ENCODE measurements at regions not wholly inside any gene's neighbourhood (a gene's known extent, or its start where the extent isn't known, plus 50 kb on each side); places are given as distances from the start of the nearest gene placed in this dataset.

DNA sequence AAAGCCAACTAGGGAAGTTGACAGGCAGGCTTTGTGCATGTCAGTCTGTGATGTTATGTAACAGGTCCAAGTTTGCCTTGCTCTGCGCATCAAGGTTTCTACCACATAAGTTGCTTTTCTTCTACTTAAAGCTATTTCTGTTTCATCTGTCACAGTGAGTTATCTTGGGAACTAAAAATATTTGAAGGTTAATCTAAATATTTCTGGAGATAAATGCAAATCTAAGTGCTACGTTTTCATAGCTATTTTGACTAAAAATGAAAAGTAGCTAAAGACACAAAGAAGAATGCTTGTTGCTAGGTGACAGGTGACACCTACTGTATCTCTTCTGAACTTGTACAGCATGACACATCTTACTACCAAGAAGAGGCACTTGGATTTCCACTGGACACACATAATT, 135.6 kb downstream of the KLF12 start:
- DNase-seq, result no peak

DNA sequence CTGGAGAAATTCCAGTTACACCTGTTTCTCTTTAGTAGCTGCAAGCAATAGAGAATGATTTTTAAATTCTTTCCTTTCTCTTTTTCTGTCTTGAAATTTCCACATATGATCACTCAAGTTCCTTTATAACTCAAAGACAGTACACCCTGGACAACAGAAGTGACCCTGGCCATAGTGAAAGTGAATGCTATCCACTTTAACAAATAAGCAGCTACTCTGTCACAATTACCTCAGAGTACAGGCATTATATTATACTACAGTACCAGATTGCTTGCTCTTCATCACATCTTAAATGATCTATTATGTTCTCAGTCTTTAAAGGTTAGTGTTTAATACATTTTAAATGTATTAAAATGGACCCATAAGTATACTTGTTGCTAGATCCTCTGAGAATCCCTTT, 136.2 kb downstream of the KLF12 start:
- DNase-seq, result no peak

DNA sequence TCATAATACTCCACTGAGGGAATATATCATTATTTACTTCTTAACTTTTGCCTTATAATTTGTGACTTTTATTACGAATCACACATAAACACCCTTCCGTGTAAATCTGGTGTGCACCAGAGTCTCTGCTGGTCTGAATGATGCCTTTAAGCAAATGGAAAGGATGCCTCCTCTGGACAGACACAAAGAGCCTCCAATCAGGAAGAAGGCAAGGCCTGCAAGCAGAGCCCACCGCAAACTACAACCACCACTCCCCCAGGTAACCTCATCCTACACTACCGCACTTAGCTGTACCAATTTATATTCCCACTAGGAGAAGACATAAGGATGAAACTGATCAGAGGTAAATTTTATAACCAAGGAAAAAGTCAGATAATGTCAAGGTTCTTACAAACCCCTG, 137.6 kb downstream of the KLF12 start:
- DNase-seq, result no peak

DNA sequence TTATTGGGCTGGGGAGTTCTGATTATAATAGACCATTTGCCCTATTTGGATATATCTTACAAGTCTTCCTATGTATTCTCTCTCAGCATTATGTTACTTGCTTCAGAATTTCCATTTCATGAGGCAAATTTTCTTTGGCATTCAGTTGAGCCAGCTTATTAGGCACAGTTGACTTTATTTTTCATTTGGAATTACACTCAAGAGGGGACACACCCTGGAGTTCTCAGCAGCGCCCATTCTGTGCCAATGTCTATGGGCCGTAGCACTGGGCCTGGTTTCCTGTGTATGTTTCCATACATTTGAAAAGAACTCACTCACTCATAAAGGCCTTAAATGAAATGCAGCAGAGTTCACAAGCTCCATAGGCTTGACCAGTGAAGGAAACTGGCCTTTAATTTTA, 138.5 kb downstream of the KLF12 start:
- no peak for DNase-seq

- DNase-seq, result no peak
Observed at GRCh38 chr13:73993661-73994060, 140.5 kb downstream of the KLF12 start.

DNA sequence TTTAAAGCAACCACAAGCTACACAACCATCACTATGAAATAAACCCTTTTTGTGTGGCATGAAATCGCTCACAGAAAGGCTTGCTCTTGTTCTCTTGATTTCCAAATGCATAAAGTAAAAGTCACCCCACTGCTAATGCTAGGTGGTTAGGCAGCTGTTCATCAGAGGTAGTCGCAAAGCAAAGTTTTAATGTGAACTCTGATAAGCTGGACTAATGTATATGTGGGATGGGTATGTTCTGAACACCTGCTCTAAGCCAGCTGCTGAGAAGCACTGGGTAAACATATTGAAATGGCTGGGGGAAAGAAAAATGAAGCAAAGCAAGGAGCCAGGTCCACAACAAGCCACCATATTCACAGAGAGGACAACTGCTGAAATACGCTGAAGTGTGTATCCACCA, 142.3 kb downstream of the KLF12 start:
- DNase-seq, result no peak

DNA sequence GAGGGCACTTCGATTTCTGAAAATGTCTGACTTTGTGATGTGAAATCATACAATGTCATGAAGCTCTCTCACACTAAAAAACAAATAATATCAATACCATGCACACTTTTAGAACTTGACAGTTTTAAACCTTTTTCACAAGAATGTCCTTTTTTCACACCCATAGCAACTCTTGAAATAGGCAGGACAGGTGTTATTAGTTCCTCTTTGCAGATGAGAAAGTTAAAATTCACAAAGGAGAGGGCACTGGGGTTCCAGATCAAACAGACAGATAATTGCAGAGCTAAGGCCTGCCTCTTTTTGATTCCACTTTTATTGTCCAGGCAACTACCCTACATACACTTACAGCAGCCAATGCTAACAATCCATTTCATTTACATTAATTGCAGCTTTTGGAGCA, 142.8 kb downstream of the KLF12 start:
- DNase-seq, result no peak

- DNase-seq, result no peak
Observed at GRCh38 chr13:73989244-73989843, 144.9 kb downstream of the KLF12 start.

DNA sequence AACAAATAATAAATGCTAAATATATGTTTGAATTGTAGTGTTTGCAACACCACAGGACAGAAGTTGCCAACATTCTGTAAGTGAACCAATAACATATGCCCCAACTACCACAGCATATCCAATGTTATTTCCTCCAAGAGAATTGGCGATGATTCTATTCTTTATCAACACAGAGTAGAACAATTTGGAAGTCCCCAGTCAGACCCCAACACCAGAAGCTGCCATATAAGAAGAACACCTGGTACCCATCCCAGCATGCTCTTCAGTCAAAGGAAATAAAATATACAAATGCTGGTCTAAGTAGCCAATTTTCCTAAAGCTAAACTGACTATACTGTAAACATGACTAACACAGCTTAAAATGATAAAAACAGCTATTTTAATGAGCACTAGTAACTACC, 145.7 kb downstream of the KLF12 start:
- DNase-seq, result no peak

DNA sequence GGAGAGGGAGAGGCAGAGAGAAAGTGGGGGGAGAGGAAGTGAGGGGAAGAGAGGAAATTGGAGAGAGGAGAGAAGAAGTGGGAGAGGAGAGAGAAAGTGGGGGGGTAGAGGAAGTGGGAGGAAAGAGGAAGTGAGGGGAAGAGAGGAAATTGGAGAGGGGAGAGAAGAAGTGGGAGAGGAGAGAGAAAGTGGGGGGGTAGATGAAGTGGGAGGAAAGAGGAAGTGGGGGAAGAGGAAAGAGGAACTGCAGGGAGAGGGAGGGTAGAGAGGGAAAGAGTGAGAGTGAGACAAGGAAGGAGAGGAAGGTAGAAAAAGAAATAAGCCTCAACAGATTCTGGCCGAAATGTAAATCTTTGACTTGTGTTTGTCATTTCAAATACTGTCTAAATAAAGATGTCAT, 146.6 kb downstream of the KLF12 start:
- no peak for DNase-seq

DNA sequence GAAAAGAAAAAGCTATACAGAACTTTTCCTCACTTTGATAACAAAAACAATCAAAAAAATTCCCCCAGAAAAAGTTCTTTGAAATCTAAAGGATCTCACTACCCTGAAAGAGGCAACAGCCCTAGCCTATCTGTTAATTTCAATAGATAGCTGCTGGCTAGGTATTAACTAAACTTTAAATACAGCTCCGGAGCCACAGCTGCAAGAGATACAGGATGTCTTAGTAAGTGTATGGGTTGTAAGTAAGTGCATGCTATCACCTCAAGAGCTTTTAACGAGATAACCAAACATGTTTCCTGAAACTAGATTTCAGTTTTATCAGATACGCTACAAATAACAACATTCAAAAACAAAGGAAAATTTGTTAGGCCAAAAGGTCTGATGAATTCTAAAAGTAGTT, 148.4 kb downstream of the KLF12 start:
- DNase-seq, result no peak

DNA sequence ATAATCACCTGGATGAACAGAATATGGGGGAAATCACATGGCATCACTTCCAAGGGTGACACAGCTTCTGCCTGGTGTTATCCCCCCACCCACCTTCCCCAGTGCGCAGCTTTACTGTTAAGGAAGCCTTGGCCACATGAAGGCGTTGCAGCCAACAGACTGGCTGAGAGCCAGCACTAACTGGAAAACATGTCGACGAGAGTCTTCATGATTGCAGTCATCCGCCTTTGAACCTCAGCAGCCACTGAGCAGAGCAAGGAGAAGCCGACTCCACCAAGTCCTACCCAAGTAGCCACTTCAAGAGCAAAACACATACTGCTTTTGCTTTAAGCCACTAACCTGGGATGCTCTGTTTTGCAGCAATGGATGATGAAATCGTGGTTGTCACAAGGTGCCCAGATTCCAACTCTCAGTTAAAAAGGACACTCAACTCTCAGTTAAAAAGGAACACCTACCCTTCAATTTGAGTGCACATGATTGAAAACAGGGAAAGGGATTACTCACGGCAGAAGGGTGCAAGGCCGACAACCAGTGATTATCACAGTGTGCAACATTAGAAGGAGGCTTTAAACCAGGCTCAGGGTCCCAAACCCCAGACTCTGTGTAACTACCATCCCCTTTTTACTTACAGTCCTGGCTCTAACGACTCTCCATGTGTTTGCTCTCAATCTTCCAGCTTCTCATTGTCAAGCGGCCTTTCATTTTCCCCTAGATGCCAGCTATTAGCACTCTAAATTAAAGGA, 149.1 kb downstream of the KLF12 start:
- peak; percentile 53 to 88 for DNase-seq

- no peak for DNase-seq
Observed at GRCh38 chr13:73984201-73984600, 150.0 kb downstream of the KLF12 start.

DNA sequence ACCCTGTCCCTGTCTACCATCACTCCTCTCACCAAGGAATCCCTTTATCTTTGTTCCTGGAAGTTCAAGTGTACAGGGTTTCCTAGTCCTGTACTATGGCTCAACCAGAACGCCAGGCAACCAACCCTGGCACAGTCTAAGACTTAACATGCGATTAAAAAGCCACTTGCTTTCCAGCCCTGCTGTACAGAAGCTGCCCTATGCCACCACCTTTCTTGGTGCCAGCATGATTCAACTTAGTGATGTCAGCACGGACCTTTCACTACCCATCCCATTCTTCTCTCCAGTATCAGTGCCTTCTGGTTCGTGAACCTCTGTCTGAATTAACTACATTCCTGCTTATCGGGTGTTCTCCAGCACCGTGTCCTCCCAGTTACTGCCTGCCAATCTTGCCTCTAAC, 151.1 kb downstream of the KLF12 start:
- no peak for DNase-seq

DNA sequence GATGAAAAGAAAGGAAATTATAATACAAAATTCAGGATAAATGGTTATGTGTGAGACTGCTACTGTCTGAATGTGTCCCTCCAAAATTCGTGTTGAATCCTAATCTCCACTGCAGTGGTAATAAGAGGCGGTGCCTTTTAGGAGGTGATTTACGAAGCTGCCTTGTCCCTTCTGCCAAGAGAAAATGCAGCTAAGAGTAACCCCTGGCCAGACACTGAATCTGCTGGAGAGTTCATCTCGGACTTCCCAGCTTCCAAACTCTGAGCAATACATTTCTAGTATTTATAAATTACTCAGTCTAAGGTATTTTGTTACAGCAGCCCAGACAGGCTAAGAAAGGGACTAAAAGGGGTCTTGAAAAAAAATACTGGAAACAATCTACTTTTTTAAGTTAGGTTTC, 152.6 kb downstream of the KLF12 start:
- no peak for DNase-seq

GRCh38 chr13:73975767-73976166, 158.4 kb downstream of the KLF12 start:
- no peak for DNase-seq

DNA sequence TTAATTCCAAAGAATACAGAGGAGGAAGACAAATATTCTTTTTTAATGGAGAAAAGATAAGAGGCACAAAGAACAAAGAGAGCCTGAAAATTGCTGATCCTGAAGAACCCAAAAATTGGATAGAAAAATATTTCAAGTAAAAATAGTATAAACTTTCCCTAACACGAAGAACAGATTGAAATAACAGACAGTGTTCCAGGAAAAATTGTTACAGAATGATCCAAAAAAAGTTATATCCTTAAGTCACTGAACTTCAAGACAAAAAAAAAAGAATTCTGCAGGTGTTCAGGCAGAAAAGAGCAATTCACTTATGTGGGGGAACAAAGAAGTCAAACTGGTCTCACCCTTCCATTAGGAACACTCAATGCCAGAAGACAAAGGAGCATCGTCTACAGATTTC, 160.2 kb downstream of the KLF12 start:
- no peak for DNase-seq

DNA sequence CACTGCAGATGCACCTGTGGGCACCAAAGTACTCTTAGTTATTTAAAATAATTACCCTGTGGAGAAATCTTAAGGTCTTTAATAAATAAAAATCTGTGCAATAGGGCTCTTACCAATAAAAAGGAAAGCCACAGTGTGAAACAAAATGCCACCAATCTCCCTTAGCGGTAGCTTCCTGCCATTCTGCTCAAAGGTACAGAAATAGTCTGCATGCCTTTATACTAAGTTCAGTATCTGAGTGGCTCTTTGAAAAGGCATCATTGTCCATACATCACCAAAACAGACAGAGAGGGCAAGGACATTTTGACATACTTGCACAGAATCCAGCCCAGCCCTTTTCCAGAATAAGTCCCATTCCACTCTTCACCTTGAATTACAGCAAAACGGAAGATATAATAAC, 161.0 kb downstream of the KLF12 start:
- no peak for DNase-seq

- DNase-seq, result no peak
Observed at GRCh38 chr13:73972545-73972944, 161.7 kb downstream of the KLF12 start.

DNA sequence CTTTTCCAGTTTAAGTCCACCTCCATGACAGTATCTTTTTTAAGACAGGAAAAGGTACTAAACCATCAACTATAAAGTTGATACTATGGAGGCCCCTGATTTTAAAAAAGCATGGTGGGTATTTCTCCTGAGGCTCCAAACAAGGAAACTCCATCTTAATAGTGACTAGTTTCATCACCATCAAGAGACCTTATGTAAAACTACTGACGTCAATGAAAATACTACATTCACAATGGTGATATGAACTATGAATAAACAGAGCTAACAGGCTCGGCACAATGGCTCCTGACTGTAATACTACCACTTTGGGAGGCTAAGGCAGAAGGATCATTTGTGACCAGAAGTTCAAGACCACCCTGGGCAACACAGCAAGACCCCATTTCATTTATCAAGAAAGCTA, 162.7 kb downstream of the KLF12 start:
- no peak for DNase-seq

DNA sequence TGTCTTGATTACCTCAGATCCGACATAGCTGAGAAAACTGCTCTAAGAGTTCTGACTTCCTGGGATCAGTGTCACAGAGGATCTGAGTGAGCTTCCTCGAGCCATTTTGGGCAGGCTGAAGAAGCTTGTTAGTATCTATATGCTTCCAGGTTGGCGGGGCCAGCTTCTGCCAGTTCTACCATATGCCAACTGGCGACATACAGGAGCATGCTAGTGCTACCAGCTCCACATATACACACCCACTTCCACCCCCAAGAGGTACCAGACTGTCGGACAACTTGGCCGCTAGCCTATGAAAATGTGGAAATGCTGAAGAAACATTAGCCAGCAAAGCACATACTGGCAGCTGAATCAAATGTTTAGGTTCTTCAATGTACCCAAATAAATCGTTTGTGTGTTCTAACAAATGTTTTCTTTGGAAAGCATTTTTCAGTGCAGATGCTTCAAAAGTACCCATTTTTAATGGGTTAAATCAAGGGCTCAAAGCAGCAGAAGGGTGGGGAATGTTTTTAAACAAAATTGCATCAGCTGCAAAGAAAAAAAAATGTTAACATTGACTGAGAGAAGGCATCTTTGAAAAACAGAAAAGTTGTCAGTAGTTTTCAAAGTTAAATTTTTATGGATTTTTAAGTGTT, 163.7 kb downstream of the KLF12 start:
- DNase-seq, result no peak

GRCh38 chr13:73967397-73968165, 166.6 kb downstream of the KLF12 start:
- DNase-seq, result no peak

DNA sequence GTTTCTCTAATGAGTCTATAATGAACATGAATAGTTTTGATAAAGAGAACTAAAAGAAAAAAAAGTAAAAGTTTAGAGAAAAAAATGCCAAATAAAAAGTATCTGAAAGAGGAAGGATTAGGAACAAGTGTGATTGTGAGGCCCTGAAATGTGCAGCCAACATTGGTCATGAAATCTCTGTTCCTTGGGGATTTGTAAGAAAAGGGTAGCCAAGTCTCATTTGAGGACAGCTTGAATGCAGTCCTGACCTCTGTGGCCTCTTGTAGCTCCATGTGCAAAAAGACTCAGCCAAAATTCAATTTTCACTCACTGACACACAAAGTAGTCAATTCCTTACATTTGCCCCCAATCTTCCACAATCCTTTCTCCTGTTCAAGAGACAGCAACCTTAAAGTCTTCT, 167.9 kb downstream of the KLF12 start:
- no peak for DNase-seq

DNA sequence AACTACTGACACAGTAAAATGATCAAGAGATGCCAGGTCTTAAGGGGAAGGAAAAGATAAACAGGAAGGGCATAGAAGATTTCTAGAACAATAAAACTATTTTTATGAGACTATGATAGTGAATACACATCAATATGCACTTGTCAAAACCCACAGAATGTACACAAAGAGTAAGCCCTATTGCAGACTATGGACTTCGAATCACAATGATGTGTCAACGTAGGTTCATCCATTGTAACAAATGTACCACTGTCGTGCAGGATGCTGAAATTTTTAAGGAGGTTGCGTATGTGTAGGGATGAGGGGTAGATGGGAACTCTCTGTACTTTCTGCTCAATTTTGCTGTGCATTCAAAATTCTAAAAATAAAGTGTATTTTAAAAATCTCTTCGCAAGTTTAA, 171.9 kb downstream of the KLF12 start:
- no peak for DNase-seq
